NCI-H345 treated with DMSO at 0.1 percent for 48 hours (cell line): ENCODE measurements at regions not wholly inside any gene's neighbourhood (a gene's known extent, or its start where the extent isn't known, plus 50 kb on each side); places are given as distances from the start of the nearest gene placed in this dataset.
"Not testable (repeated sequence)": the region's sequence is repeated elsewhere in the genome, so short reads cannot be mapped to it uniquely, and the experiment has no call there.

Experiments
- DNase-seq: peaks from one replicate; lab custom pipeline; 2025; ENCODE audit not compliant: unreplicated experiment; lab: John Stamatoyannopoulos, UW

- no peak for DNase-seq
Measured at GRCh38 chrX:94329182-94329581, 655.2 kb downstream of the FAM133A start.

DNA sequence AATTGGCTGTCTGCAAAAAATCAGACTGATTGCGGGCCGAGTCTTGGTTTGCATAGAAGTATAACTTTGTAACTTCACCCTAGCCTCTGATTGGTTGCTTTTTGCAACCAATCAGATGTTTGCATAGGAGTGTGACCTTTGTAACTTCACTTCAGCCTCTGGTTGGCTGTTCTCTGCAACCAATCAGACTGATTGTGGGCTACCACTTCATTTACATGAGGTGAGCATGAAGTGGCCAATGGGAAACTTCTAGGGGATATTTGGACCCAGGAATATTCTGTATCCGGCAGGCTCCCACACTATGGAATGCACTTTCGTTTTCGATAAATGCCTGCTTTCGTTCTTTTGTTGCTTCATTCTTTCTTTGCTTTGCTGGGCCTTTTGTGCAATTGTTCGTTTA lies 667.7 kb downstream of the FAM133A start:
- DNase-seq: not testable (repeated sequence)

DNA sequence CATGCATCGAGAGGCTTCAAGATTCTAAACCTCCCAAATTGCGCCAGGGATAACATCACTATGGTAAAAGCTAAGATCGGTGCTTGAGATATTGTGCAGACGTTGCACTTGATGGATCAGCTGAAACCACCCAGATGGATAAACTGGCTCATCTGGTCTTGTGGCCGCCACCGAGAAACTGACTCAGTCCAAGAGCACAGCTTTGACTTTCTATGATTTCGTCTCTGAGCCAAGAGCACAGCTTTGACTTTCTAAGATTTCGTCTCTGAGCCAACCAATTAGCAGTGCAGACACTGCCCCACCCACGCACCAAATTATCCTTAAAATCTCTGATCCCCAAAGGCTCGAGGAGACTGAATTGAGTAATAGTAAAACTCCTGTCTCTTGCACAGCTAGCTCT lies 687.2 kb downstream of the FAM133A start:
- DNase-seq: no peak

DNA sequence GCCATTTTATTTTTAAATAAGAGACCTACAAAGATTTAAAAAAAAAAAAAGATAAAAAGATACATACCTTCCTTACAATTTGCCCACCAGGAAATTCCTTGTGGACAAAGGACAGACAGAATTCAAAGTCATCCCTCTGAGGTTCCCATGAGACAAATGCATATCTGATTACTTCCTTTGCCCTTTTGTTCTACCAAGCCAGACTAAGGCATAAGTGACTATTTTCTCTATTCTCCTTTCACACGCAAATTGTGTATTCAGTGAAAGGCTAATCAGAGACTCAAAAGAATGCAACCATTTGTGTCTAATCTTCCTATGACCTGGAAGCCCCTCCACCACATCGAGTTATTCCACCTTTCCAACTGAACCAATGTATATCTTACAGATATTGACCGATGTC lies 691.7 kb downstream of the FAM133A start:
- DNase-seq: no peak

DNA sequence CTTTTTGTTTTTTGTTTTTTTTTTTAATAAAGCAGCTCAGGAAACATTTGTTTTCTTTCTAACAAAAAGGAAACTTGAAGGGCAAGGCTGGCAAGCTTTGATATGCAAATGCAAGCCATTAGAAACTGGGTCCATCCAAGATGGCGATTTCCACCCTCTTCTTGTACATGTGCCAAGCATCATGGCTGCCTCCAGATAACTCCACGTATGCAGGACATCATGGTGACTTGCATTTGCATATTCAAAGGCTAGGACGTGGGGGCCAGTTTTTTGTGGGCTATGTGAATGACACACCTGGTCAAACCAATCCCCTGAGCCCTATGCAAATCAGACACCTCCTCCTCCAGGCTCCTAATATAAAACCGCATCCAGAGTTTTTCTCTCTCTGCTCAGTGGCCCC lies 692.6 kb downstream of the FAM133A start:
- no peak for DNase-seq

DNA sequence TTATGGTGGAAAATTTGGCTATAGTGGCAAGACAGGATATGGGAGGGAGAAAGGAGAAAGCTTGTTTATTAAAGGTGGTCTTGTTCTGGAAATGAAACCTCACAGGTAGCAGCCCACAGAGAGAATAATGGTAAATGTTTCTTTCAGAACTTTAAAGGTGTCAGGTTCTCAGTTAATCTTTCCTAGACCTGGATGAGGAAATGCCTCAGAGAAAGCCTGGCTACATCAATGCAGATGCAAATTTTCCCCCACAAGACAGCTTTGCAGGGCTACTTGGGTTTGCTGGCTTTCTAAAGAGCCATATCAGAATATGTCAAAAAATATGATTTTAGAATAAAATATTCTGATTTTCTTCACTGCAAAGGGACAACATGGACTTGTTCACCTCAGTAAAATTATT lies 715.0 kb downstream of the FAM133A start:
- no peak for DNase-seq

GRCh38 chrX:94400488-94400887 lies 726.5 kb downstream of the FAM133A start:
- DNase-seq: no peak

GRCh38 chrX:94401426-94401825 lies 727.4 kb downstream of the FAM133A start:
- DNase-seq: no peak

- no peak for DNase-seq
Measured at GRCh38 chrX:94414746-94415145, 740.7 kb downstream of the FAM133A start.

GRCh38 chrX:94418065-94418464 lies 744.1 kb downstream of the FAM133A start:
- no peak for DNase-seq

DNA sequence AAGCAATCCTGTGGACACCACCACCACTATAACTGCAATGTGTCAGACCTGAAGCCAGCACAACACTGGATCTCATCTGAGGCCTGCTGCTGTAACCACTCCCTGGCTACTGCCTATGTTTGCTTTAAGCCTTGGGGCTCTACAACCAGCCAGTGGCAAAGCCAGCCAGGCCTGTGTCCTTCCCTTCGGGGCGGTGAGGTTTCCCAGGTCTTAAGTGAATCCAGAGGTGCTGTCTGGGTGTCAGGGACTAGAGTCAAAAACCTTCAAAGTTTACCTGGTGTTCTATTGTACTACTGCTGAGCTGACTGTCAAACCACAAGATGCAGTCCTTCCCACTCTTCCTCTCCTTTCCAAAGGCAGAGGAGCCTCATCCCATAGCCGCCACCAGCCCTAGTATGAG lies 750.5 kb downstream of the FAM133A start:
- DNase-seq: no peak

GRCh38 chrX:94430091-94430490 lies 756.1 kb downstream of the FAM133A start:
- no peak for DNase-seq

DNA sequence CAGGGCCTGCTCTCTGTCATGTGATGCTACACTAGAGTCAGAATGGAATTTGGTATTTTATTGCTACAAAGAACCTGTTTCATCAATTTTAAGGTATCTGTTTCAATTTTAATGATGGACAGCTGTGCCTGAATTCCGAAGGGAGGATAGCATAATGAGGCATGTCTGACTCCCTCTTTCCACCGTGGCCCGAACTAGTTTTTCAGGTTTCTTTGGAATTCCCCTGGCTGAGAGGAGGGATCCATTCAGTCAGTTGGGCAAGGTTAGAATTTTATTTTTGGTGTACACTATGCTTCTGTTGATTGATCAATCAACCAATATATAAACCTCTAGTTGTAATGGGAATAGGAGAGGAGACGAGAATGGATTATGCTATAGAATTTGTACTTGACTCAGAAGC lies 761.8 kb downstream of the FAM133A start:
- DNase-seq: no peak

GRCh38 chrX:94454159-94454558 lies 780.2 kb downstream of the FAM133A start:
- no peak for DNase-seq

DNA sequence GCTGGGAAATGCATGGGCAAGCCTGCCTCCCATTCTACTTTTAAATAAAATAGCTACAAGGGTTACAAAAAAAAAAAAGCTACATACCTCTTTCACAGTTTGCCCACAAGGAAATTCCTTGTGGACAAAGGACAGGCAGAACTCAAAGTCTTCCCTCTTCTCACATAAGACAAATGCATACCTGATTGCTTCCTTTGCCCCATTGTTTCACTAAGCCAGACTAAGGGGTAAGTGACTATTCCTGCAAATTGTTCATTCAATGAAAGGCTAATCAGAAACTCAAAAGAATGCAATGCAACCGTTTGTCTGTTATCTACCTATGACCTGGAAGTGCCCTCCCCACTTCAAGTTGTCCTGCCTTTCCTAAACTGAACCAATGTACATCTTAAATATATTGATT lies 780.6 kb downstream of the FAM133A start:
- DNase-seq: no peak

- DNase-seq: no peak
Measured at GRCh38 chrX:94455782-94456181, 781.8 kb downstream of the FAM133A start.

- DNase-seq: no peak
Measured at GRCh38 chrX:94492541-94492940, 818.5 kb downstream of the FAM133A start.

DNA sequence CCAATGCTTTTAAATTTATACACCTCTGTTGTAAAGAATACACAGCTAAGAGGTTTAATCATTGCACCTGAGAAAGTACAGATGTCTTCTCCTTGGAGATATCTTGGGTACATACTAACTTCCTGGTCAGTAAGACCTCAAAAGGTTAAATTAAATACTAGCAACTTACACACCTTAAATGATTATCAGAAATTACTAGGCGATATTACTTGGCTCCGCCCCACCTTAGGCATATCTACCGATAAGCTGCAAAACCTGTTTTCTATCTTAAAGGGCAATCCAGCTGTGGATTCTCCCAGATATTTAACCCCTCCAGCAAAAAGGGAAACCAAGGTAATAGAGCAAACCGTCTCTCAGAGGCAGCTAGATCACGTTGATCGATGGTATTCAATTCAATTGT lies 819.4 kb downstream of the FAM133A start:
- no peak for DNase-seq

- no peak for DNase-seq
Measured at GRCh38 chrX:94511564-94511963, 837.6 kb downstream of the FAM133A start.

GRCh38 chrX:94515009-94515408 lies 841.0 kb downstream of the FAM133A start:
- no peak for DNase-seq

GRCh38 chrX:94524867-94525266 lies 850.9 kb downstream of the FAM133A start:
- DNase-seq: no peak

DNA sequence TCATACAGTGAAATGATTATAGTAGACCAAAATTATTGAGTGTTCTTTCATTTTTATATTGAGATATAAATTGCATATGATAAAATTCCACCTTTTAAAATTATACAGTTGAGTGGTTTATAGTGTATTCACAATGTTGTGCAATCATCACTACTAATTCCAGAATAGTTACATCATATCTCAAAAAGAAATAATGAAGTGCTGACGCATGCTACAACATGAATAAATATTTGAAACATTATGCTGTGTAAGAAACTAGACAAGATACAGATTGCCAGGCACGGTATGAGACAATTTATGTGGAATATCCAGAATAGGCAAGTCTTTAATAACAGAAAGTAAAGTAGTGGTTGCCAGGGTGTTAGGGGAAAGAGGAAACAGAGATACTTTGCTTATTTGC lies 871.7 kb downstream of the FAM133A start:
- no peak for DNase-seq

DNA sequence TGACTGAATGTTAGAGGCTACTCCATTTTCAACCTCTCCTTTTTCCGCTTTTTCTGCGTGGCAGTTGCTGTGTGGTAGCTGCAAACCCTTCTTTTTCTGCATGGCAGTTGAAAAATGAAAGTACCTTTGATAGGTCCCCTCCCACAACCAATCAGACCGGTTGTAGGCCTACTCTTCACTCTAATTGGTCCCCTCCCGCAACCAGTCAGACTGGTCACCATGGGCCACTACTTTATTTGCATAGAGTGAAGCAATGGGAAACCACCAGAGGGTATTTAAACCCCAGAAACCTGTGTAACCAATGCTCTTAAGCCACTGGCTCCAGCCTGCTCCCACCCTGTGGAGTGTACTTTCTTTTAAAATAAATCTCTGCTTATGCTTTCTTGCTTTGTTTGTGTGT lies 877.8 kb downstream of the FAM133A start:
- no peak for DNase-seq

- DNase-seq: no peak
Measured at GRCh38 chrX:94560930-94561329, 886.9 kb downstream of the FAM133A start.
